ENCODE measurements at regions not wholly inside any gene's neighbourhood (a gene's known extent, or its start where the extent isn't known, plus 50 kb on each side); places are given as distances from the start of the nearest gene placed in this dataset.

GRCh38 chr7:27389496-27389895 lies 146.9 kb downstream of the EVX1 start:
- no peak overlapping the region for H3K4me3 ChIP-seq (ENCODE audit: low read length)
- TF ChIP-seq CTCF (conservative IDR thresholded peaks at IDR 0.05; ENCODE audit: low read length): no peak
- no peak for DNase-seq (ENCODE audit: low read depth)

- no peak for DNase-seq (ENCODE audit: low read depth)
- no peak overlapping the region for H3K4me3 ChIP-seq (ENCODE audit: low read length)
- no peak for TF ChIP-seq CTCF (conservative IDR thresholded peaks at IDR 0.05; ENCODE audit: low read length)
Observed at GRCh38 chr7:27392477-27392876, 149.9 kb downstream of the EVX1 start.

- TF ChIP-seq CTCF (conservative IDR thresholded peaks at IDR 0.05; ENCODE audit: low read length): no peak
- DNase-seq (ENCODE audit: low read depth): no peak
- no peak overlapping the region for H3K4me3 ChIP-seq (ENCODE audit: low read length)
Observed at GRCh38 chr7:27394871-27395270, 152.3 kb downstream of the EVX1 start.

DNA sequence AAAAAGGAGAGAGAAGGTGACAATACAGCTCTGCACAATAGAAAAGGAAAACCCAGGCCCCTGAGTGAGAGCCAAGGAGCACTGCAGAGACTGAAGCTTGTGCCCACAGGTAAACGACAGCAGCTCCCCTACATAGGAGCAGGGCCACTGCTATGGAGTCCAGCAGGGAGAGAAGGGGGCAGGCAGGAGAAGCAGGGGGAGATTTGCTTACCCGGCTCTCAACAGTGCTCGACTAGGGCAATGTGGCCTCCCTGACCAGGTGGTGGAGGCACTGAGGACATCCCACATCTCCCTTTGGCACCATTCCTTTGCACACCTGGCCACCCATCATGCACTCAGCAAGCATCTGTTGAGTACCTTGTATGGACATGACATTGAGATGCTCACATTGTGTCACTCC lies 153.0 kb downstream of the EVX1 start:
- H3K4me3 ChIP-seq (ENCODE audit: low read length): no peak overlapping the region
- DNase-seq (ENCODE audit: low read depth): no peak
- no peak for TF ChIP-seq CTCF (conservative IDR thresholded peaks at IDR 0.05; ENCODE audit: low read length)

DNA sequence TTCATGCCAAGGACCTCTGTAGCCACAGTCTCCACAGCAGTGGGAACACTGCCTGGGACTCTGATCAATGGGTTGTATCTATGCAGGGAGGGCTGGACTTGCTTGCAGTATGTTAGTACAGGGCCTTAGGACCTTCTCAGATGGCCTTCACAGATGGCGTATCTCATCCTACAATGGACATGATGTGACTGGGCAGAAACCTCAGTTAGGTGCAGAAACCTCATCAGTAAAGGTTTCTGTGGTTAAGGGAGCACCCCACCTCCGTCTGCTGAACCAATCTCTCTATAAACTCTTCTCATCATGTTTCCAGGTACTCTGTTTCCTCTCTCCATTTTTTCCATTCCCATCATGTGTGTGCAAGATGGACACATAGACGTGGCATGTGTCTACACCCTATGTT lies 154.9 kb downstream of the EVX1 start:
- TF ChIP-seq CTCF (conservative IDR thresholded peaks at IDR 0.05; ENCODE audit: low read length): no peak
- no peak overlapping the region for H3K4me3 ChIP-seq (ENCODE audit: low read length)
- no peak for DNase-seq (ENCODE audit: low read depth)

DNA sequence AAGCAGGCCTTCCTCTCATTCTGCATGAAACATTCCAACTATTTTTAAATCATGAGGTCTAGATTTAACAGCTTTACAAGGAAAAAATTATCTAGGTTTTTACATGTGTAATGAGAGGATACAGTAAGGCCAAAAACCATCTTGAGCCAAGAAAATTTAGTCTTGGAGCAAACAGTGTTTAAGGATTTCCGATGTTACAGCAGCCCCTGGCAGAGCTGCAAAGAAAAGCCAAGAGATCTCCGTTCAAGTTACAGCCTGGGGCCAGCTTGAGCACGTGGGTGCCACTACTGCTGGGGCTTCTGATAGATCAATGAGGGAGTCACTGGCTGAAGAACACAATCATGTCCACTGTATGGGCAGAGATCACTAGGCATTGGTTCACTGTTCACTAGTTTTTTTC lies 156.2 kb downstream of the EVX1 start:
- no peak for TF ChIP-seq CTCF (conservative IDR thresholded peaks at IDR 0.05; ENCODE audit: low read length)
- no peak overlapping the region for H3K4me3 ChIP-seq (ENCODE audit: low read length)
- no peak for DNase-seq (ENCODE audit: low read depth)

DNA sequence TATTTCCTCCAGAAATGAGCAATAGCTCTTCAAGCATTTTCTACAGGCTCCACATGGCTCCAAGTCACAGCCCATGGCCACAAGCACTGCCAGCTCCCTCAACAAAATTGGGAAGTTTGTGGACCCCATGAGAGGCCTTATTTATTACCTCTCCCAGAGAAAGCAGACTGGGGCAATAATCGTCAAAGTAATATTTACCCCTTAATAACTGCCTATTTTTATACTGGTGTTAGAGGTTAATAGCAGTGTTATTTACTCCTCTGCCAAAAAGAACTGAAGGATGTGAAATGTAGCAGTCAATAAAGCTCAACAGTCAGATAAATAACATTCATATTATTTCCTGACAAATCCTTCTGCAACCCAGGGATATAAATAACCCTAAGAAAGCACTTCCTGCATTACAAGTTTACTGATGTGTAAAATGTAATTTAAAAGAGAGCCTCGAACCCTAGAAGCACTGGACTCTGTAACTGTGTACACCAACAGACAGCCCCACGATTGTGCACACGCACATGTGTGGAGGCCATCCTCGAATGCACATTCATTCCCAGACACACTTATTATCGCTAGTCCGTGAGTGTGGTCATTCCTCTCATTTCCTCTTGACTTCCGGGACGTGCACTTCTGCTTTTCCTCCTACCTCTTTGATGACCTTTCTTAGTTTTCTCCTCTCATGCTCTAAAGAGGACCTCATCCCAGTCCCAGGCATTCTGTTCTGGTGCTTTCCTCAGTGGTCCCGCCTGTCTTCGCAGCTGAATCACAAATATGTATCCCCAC lies 157.4 kb downstream of the EVX1 start:
- H3K4me3 ChIP-seq (ENCODE audit: low read length): no peak overlapping the region
- DNase-seq (ENCODE audit: low read depth): no peak
- TF ChIP-seq CTCF (conservative IDR thresholded peaks at IDR 0.05; ENCODE audit: low read length): no peak
